H1 (cell line): ENCODE measurements at regions not wholly inside any gene's neighbourhood (a gene's known extent, or its start where the extent isn't known, plus 50 kb on each side); places are given as distances from the start of the nearest gene placed in this dataset.

Experiments
- CTCF ChIA-PET: fragments of 300-600 bp; sonication (Branson Sonifier 250); formaldehyde crosslinking; loops from one replicate; lab custom pipeline; 2021; ENCODE audit not compliant: partially characterized antibody; lab: Charles Lee
- POLR2A ChIA-PET: fragments of 300-600 bp; sonication (Branson Sonifier 250); formaldehyde crosslinking; loops from one replicate; lab custom pipeline; 2021; ENCODE audit warnings: inconsistent platforms; ENCODE audit not compliant: partially characterized antibody; lab: Charles Lee
- DNase-seq, 2 experiments: peaks; one replicate each; pipeline versions ENCODE4 v3.0.0 to v3.0.0-alpha.2; 2010 to 2022; ENCODE audit warnings: low spot score in 2 of 2, low read depth in 1 of 2, mixed read lengths in 1 of 2
- FAIRE-seq: peaks from 2 replicates; lab custom pipeline; 2011; peaks lifted over from hg19 to GRCh38; lab: Jason Lieb, UNC
- H2AFZ ChIP-seq: 2 replicates; pipeline ENCODE4 v1.8.1; 2012; ENCODE audit warnings: low read length, inconsistent platforms
- H2AK5ac ChIP-seq: 2 replicates; pipeline ENCODE4 v1.6.1; 2013; ENCODE audit warnings: low read depth, low read length
- H2BK120ac ChIP-seq: replicated peaks from 2 replicates; pipeline ENCODE3; 2013; ENCODE audit warnings: low read depth, low read length, inconsistent platforms
- H2BK12ac ChIP-seq: 2 replicates; pipeline ENCODE4 v1.6.1; 2013; ENCODE audit warnings: low read depth, low read length
- H2BK15ac ChIP-seq: 2 replicates; pipeline ENCODE4 v1.6.1; 2013; ENCODE audit warnings: low read length
- H2BK20ac ChIP-seq: 2 replicates; pipeline ENCODE4 v1.6.1; 2013; ENCODE audit warnings: low read length
- H2BK5ac ChIP-seq: 2 replicates; pipeline ENCODE4 v1.6.1; 2013; ENCODE audit warnings: low read depth, low read length
- H3K14ac ChIP-seq: 2 replicates; pipeline ENCODE4 v1.6.1; 2013; ENCODE audit warnings: inconsistent platforms; ENCODE audit not compliant: insufficient read length
- H3K18ac ChIP-seq: 2 replicates; pipeline ENCODE4 v1.6.1; 2013; ENCODE audit warnings: low read length; ENCODE audit errors: extremely low read depth
- H3K23ac ChIP-seq: 2 replicates; pipeline ENCODE4 v1.6.1; 2013; ENCODE audit warnings: inconsistent platforms; ENCODE audit not compliant: insufficient read length
- H3K23me2 ChIP-seq: 2 replicates; pipeline ENCODE4 v1.6.1; 2013; ENCODE audit warnings: low read depth, low read length
- H3K27ac ChIP-seq: 2 replicates; pipeline ENCODE4 v1.6.1; 2011; ENCODE audit warnings: low read depth, low read length, inconsistent platforms
- H3K27me3 ChIP-seq, 4 experiments: replicated peaks in 1 of 4; 1 replicate in 1 of 4; 2 replicates in 3 of 4; pipeline versions ENCODE4 v1.6.1 to v1.8.1; 2011 to 2013; ENCODE audit warnings: low read length in 3 of 4, mild to moderate bottlenecking in 3 of 4, inconsistent platforms in 2 of 4, mixed read lengths in 2 of 4, moderate library complexity in 1 of 4; ENCODE audit not compliant: control insufficient read depth in 3 of 4, insufficient read depth in 3 of 4; ENCODE audit errors: extremely low read depth in 1 of 4
- H3K36me3 ChIP-seq, 4 experiments: 2 replicates each; pipeline versions ENCODE4 v1.6.1 to v1.8.1; 2011 to 2013; ENCODE audit warnings: mild to moderate bottlenecking in 4 of 4, low read length in 3 of 4, moderate library complexity in 2 of 4, control low read depth in 1 of 4, inconsistent platforms in 1 of 4; ENCODE audit not compliant: insufficient read depth in 4 of 4, control insufficient read depth in 2 of 4
- H3K4ac ChIP-seq: replicated peaks from 2 replicates; pipeline ENCODE3; 2013; ENCODE audit warnings: low read length, low read depth, mixed read lengths, inconsistent platforms; ENCODE audit not compliant: insufficient read length
- H3K4me1 ChIP-seq, 4 experiments: replicated peaks in 1 of 4; 1 replicate in 1 of 4; 2 replicates in 3 of 4; pipeline versions ENCODE4 v1.6.1 to v1.8.1; 2011 to 2013; ENCODE audit warnings: low read length in 3 of 4, inconsistent platforms in 2 of 4, mixed read lengths in 1 of 4; ENCODE audit not compliant: insufficient read depth in 4 of 4, control insufficient read depth in 3 of 4
- H3K4me2 ChIP-seq, 2 experiments: 2 replicates each; pipeline versions ENCODE4 v1.6.1 to v1.8.1; 2011 to 2013; ENCODE audit warnings: low read depth in 2 of 2, low read length in 2 of 2, control low read depth in 1 of 2, inconsistent platforms in 1 of 2, mild to moderate bottlenecking in 1 of 2; ENCODE audit not compliant: insufficient read depth in 1 of 2
- H3K4me3 ChIP-seq, 4 experiments: fragments of 200-600, 300-600 bp in 1 of 4; sonication (generic), shearing (Covaris generic), sonication (Bioruptor Twin) in 1 of 4; 2 replicates each; pipeline versions ENCODE4 v1.5.1 to v1.8.1; 2011 to 2016; ENCODE audit warnings: low read length in 4 of 4, low read depth in 3 of 4, control low read depth in 2 of 4, inconsistent platforms in 2 of 4, mild to moderate bottlenecking in 2 of 4, mixed read lengths in 1 of 4, moderate library complexity in 1 of 4; ENCODE audit not compliant: insufficient read depth in 2 of 4; ENCODE audit errors: extremely low read depth in 1 of 4
- H3K56ac ChIP-seq: replicated peaks from 2 replicates; pipeline ENCODE3; 2013; ENCODE audit warnings: low read depth, mild to moderate bottlenecking, mixed read lengths, low read length, inconsistent platforms; ENCODE audit not compliant: insufficient read length
- H3K79me1 ChIP-seq: 2 replicates; pipeline ENCODE4 v1.6.1; 2013; ENCODE audit warnings: low read depth, low read length, control low read depth
- H3K79me2 ChIP-seq, 2 experiments: 2 replicates each; pipeline versions ENCODE4 v1.6.1 to v1.8.1; 2012 to 2013; ENCODE audit warnings: low read length in 2 of 2, mild to moderate bottlenecking in 2 of 2, inconsistent platforms in 1 of 2; ENCODE audit not compliant: insufficient read depth in 2 of 2, control insufficient read depth in 1 of 2
- H3K9ac ChIP-seq, 4 experiments: replicated peaks in 1 of 4; 1 replicate in 1 of 4; 2 replicates in 3 of 4; pipeline versions ENCODE4 v1.6.1 to v1.8.1; 2011 to 2013; ENCODE audit warnings: low read depth in 3 of 4, low read length in 3 of 4, control low read depth in 2 of 4, mild to moderate bottlenecking in 2 of 4, moderate library complexity in 2 of 4, inconsistent platforms in 1 of 4; ENCODE audit errors: extremely low read depth in 1 of 4
- H3K9me3 ChIP-seq, 2 experiments: 2 replicates each; pipeline versions ENCODE4 v1.6.1 to v1.8.1; 2012 to 2013; ENCODE audit warnings: mild to moderate bottlenecking in 2 of 2, moderate library complexity in 2 of 2, control low read depth in 1 of 2, inconsistent platforms in 1 of 2, low read depth in 1 of 2, low read length in 1 of 2, mixed read lengths in 1 of 2; ENCODE audit not compliant: insufficient read depth in 2 of 2
- H4K20me1 ChIP-seq, 2 experiments: replicated peaks in 1 of 2; 2 replicates each; pipeline versions ENCODE3 to v1.8.1; 2011 to 2013; ENCODE audit warnings: inconsistent platforms in 2 of 2, low read length in 2 of 2, mild to moderate bottlenecking in 1 of 2; ENCODE audit not compliant: insufficient read depth in 2 of 2, control insufficient read depth in 1 of 2
- H4K5ac ChIP-seq: 2 replicates; pipeline ENCODE4 v1.6.1; 2013; ENCODE audit warnings: low read length, low read depth, mixed read lengths, inconsistent platforms; ENCODE audit not compliant: insufficient read length
- H4K8ac ChIP-seq: 2 replicates; pipeline ENCODE4 v1.8.0; 2013; ENCODE audit warnings: mild to moderate bottlenecking, moderate library complexity, low read length, inconsistent platforms; ENCODE audit not compliant: insufficient read depth; ENCODE audit errors: extremely low read depth
- H4K91ac ChIP-seq: replicated peaks from 2 replicates; pipeline ENCODE3; 2013; ENCODE audit warnings: low read length, mixed read lengths, inconsistent platforms; ENCODE audit not compliant: insufficient read length
- BRCA1 ChIP-seq: IDR thresholded peaks from 2 replicates; pipeline ENCODE4 v1.6.1; 2012; ENCODE audit warnings: low read depth, low read length, improper control_type of control experiment
- CHD2 ChIP-seq: IDR thresholded peaks from 2 replicates; pipeline ENCODE4 v1.6.1; 2012; ENCODE audit warnings: low read length, improper control_type of control experiment
- RFX5 ChIP-seq: IDR thresholded peaks from 2 replicates; pipeline ENCODE4 v1.6.1; 2011; ENCODE audit warnings: low read depth, low read length, improper control_type of control experiment, borderline replicate concordance
- TCF12 ChIP-seq: IDR thresholded peaks from 2 replicates; pipeline ENCODE4 v1.6.1; 2011; ENCODE audit warnings: low read depth, mild to moderate bottlenecking, low read length
- WGBS, 2 experiments: shearing (Covaris generic) in 1 of 2; methylation state at CpG; one replicate each; pipeline versions ENCODE4 v1.1.6 to v1.1.7; 2013 to 2015; ENCODE audit warnings: low lambda C conversion rate in 2 of 2, mixed read lengths in 2 of 2, inconsistent platforms in 1 of 2, low coverage in 1 of 2, missing lambda C conversion rate in 1 of 2; ENCODE audit not compliant: insufficient replicate concordance in 2 of 2, insufficient coverage in 1 of 2, insufficient read length in 1 of 2; ENCODE audit errors: extremely low coverage in 1 of 2, missing lambda C conversion rate in 1 of 2; 5-methylcytosine and 5-hydroxymethylcytosine counted together

- Histone ChIP-seq H3K23me2 (no peaks in the 10 kb centered on the region), H2AFZ (peak overlapping the region; percentile 70; the same call in 1 of the 2 replicates), H3K27me3 (no peaks in the 10 kb centered on the region), H3K4me3 (no peak overlapping the region), H4K5ac (no peak overlapping the region), H4K20me1 (no peaks in the 10 kb centered on the region), H3K36me3 (no peaks in the 10 kb centered on the region), H3K27ac (no peak overlapping the region), H3K4me1 (peaks cover 0 to 3% (median 0%) of the 10 kb centered on the region in 4 experiments; a peak in 1 of 7 replicates), H3K9ac (no peak overlapping the region), H2BK12ac (no peak overlapping the region), H2BK5ac (no peak overlapping the region), H2AK5ac (no peak overlapping the region), H2BK15ac (no peak overlapping the region), H2BK20ac (no peak overlapping the region), H3K14ac (no peak overlapping the region), H3K4ac (no peak overlapping the region), H3K56ac (no peak overlapping the region), H3K18ac (no peak overlapping the region), H3K79me1 (no peaks in the 10 kb centered on the region), H4K91ac (no peak overlapping the region), H3K79me2 (no peaks in the 10 kb centered on the region), H4K8ac (no peak overlapping the region), H2BK120ac (no peak overlapping the region), H3K4me2 (no peak overlapping the region), H3K23ac (no peak overlapping the region), H3K9me3 (no peaks in the 10 kb centered on the region)
- TF ChIP-seq BRCA1 (no peak), TCF12 (no peak), CHD2 (no peak), RFX5 (no peak)
- no peak for DNase-seq
- FAIRE-seq, result no peak
- POLR2A ChIA-PET, result no interaction called here
- CTCF ChIA-PET, result interaction anchor here (1.0 to 1.4 kb wide), 3 partner anchors 11 to 252 kb away, joined by 3 to 6 read pairs (median 3); no protein-coding TSS in a partner anchor
- WGBS, 2 experiments, result 79% methylated on average over 5 of the region's 8 CpGs; no CpG with 5 or more reads in 1 of the 2 experiments
These were observed 622.4 kb downstream of the MATN1 start for GRCh38 chr1:30101016-30101415.
